ENCODE measurements at regions not wholly inside any gene's neighbourhood (a gene's known extent, or its start where the extent isn't known, plus 50 kb on each side); places are given as distances from the start of the nearest gene placed in this dataset.
"Not testable (repeated sequence)": the region's sequence is repeated elsewhere in the genome, so short reads cannot be mapped to it uniquely, and the experiment has no call there.

DNA sequence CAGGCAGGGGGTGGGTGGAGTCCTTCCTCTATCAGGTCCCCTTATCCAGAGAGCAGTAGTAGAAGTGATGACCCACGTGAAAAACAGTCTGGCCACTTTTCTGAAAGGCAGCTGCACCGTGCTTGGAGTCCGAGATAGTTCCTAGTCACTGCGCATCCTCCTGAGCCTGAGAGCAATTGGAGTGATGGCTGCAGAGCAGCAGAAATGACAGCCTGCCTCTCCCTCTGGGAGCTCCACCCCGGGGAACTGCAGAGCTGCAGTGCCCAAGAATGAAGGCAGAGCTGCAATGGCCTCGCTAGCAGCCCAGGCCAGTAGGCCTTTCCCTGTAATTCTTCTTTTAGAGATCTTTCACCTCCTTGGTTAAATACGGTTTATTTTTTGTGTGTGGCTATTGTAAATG, 82.6 kb downstream of the CETN3 start:
- WGBS, 2 donors: 54 to 78% methylated on average over 5 to 7 of the region's 7 CpGs
- ATAC-seq: no peak

DNA sequence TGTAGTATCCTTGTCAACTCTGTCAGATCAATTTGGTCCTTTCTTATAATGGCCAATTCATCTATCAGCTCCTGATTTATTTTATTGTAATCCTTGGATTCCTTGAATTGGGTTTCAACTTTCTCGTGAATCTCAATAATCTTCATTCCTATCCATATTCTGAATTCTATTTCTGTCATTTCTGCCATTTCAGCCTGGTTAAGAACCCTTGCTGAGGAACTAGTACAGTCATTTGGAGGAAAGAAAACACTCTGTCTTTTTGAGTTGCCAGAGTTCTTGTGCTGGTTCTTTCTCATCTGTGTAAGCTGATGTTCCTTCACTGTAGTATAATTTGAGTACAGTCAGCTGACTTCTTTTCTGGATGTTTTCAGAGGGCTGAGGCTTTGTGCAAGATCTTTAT, 84.5 kb downstream of the CETN3 start:
- no peak overlapping the region for H3K27ac ChIP-seq
- WGBS, 2 donors: 74 to 83% methylated on average over 1 of the region's 1 CpG
- H3K4me3 ChIP-seq: no peak overlapping the region
- no peaks in the 10 kb centered on the region for H3K27me3 ChIP-seq
- H3K9me3 ChIP-seq: no peaks in the 10 kb centered on the region
- ATAC-seq (no peak), DNase-seq (no peak)
- intact Hi-C loops (cut with DNase I): no loop called here
- H3K4me1 ChIP-seq: no peaks in the 10 kb centered on the region
- no peak for TF ChIP-seq POLR2A (IDR thresholded peaks at IDR 0.05)
- TF ChIP-seq, protein P1, sequence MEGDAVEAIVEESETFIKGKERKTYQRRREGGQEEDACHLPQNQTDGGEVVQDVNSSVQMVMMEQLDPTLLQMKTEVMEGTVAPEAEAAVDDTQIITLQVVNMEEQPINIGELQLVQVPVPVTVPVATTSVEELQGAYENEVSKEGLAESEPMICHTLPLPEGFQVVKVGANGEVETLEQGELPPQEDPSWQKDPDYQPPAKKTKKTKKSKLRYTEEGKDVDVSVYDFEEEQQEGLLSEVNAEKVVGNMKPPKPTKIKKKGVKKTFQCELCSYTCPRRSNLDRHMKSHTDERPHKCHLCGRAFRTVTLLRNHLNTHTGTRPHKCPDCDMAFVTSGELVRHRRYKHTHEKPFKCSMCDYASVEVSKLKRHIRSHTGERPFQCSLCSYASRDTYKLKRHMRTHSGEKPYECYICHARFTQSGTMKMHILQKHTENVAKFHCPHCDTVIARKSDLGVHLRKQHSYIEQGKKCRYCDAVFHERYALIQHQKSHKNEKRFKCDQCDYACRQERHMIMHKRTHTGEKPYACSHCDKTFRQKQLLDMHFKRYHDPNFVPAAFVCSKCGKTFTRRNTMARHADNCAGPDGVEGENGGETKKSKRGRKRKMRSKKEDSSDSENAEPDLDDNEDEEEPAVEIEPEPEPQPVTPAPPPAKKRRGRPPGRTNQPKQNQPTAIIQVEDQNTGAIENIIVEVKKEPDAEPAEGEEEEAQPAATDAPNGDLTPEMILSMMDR (IDR thresholded peaks at IDR 0.05): no peak
- no peaks in the 10 kb centered on the region for H3K36me3 ChIP-seq (replicated peaks in 1 of 2; ENCODE audit: insufficient read depth in 1 of 2, low read depth in 2 of 2)

More for the DNA sequence above, 82.6 kb downstream of the CETN3 start:
- intact Hi-C loops (cut with DNase I): no loop called here
- Histone ChIP-seq H3K4me1 (no peaks in the 10 kb centered on the region), H3K27ac (no peak overlapping the region), H3K9me3 (no peaks in the 10 kb centered on the region), H3K36me3 (replicated peaks in 1 of 2; ENCODE audit: insufficient read depth in 1 of 2, low read depth in 2 of 2) (no peaks in the 10 kb centered on the region), H3K27me3 (no peaks in the 10 kb centered on the region), H3K4me3 (no peak overlapping the region)
- no peak for DNase-seq
- TF ChIP-seq POLR2A (IDR thresholded peaks at IDR 0.05): no peak
- TF ChIP-seq, protein P1 (IDR thresholded peaks at IDR 0.05): no peak

DNA sequence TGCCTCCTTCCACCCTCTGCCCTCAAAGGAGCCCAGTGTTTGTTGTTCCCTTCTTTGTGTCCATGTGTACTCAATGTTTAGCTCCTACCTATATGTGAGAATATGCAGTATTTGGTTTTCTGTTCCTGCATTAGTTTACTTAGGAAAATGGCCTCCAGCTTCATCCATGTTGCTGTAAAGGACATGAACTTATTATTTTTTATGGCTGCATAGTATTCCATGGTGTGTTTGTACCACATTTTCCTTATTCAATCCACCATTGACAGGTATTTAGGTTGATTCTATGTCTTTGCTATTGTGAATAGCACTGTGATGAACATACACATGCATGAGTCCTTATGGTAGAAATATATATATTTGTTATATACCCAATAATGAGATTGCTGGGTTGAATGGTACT, 89.2 kb downstream of the CETN3 start:
- H3K9me3 ChIP-seq; DNase-seq; H3K27me3 ChIP-seq; ATAC-seq; H3K4me1 ChIP-seq; H3K4me3 ChIP-seq; H3K27ac ChIP-seq; H3K36me3 ChIP-seq (replicated peaks in 1 of 2; ENCODE audit: insufficient read depth in 1 of 2, low read depth in 2 of 2); intact Hi-C loops (cut with DNase I): not testable (repeated sequence)

DNA sequence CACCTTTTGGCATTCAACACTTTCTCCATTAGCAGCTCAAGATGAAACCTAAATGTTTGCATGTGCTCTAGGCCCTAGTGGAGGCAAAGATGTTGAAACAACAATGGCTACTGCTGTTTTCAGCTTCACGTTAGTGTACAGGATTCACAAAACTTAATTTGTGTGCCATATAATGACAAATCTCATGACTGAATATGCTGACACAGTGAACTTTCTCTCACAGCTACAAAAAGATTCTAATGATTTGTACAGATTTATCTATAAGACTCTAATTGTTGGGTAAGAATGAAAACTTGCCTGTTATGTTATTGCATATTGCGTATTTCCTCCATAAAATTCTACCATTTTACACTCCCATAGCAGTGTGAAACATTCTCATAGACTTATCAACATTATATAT, 97.5 kb downstream of the CETN3 start:
- Histone ChIP-seq H3K36me3 (replicated peaks in 1 of 2; ENCODE audit: insufficient read depth in 1 of 2, low read depth in 2 of 2) (no peaks in the 10 kb centered on the region), H3K4me3 (no peak overlapping the region), H3K27ac (no peak overlapping the region), H3K9me3 (no peaks in the 10 kb centered on the region), H3K4me1 (peaks cover 6% of the 10 kb centered on the region), H3K27me3 (no peaks in the 10 kb centered on the region)
- intact Hi-C loops (cut with DNase I): no loop called here
- 92 to 94% methylated on average over 2 of the region's 2 CpGs for WGBS, 2 donors
- DNase-seq: no peak
- no peak for TF ChIP-seq POLR2A (IDR thresholded peaks at IDR 0.05)
- TF ChIP-seq, protein P1 (IDR thresholded peaks at IDR 0.05): no peak
- ATAC-seq: no peak

DNA sequence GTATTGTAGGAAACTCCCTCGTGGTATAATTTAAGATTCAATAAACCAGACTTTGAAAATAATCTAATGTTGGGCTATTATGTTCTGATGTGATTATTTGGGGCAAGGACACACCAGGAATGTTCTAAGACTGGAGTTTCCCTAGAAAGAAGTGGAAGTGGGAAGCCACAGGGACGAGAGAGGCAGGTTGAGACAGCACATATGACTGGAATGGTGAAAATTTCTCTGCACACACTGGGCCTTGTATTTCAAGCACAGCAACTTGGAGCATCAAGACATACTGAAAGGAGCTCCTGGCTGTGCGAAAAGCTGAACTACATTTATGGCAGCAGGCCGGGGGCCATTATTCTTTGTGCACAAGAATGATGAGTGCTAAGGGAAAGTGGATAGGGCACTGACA, 98.2 kb downstream of the CETN3 start:
- WGBS, 2 donors: 51 to 56% methylated on average over 4 of the region's 4 CpGs
- intact Hi-C loops (cut with DNase I): no loop called here
- Histone ChIP-seq H3K4me1 (peaks cover 6% of the 10 kb centered on the region), H3K9me3 (no peaks in the 10 kb centered on the region), H3K36me3 (replicated peaks in 1 of 2; ENCODE audit: insufficient read depth in 1 of 2, low read depth in 2 of 2) (no peaks in the 10 kb centered on the region), H3K27ac (no peak overlapping the region), H3K27me3 (no peaks in the 10 kb centered on the region), H3K4me3 (no peak overlapping the region)
- no peak for DNase-seq
- ATAC-seq: no peak
- TF ChIP-seq, protein P1 (IDR thresholded peaks at IDR 0.05): no peak
- no peak for TF ChIP-seq POLR2A (IDR thresholded peaks at IDR 0.05)
